Breast epithelium (tissue), 3 donors: ENCODE measurements at regions not wholly inside any gene's neighbourhood (a gene's known extent, or its start where the extent isn't known, plus 50 kb on each side); places are given as distances from the start of the nearest gene placed in this dataset.

Experiments
- CTCF ChIP-seq, 3 donors: fragments of 450-650 bp; IDR thresholded peaks; one replicate each; pipeline ENCODE4 v1.5.1; 2016 to 2017; ENCODE audit warnings: antibody characterized with exemption in 3 of 3, mild to moderate bottlenecking in 3 of 3, moderate library complexity in 3 of 3
- POLR2A ChIP-seq: fragments of 450-650 bp; IDR thresholded peaks from one replicate; pipeline ENCODE4 v1.6.1; 2016; ENCODE audit warnings: antibody characterized with exemption, mild to moderate bottlenecking, moderate library complexity

- TF ChIP-seq CTCF (IDR thresholded peaks at IDR 0.05) (no peak), POLR2A (no peak)
Observed at GRCh38 chr13:55091172-55091571, 2049.5 kb upstream of the PRR20A start.
